GM18858 (cell line): ENCODE measurements at regions not wholly inside any gene's neighbourhood (a gene's known extent, or its start where the extent isn't known, plus 50 kb on each side); places are given as distances from the start of the nearest gene placed in this dataset.

Source experiments
- ATAC-seq: cut with Tn5 transposase; IDR thresholded peaks from one replicate; pipeline ENCODE4 v1.9.1; 2021; ENCODE audit not compliant: unreplicated experiment

- no peak for ATAC-seq
Observed at GRCh38 chr2:6641956-6642355, 223.8 kb downstream of the CMPK2 start.

GRCh38 chr2:6644261-6644660 lies 221.4 kb downstream of the CMPK2 start:
- no peak for ATAC-seq

- no peak for ATAC-seq
Observed at GRCh38 chr2:6645004-6645403, 220.7 kb downstream of the CMPK2 start.

GRCh38 chr2:6645672-6646071 lies 220.0 kb downstream of the CMPK2 start:
- ATAC-seq: no peak

GRCh38 chr2:6647046-6647445 lies 218.7 kb downstream of the CMPK2 start:
- ATAC-seq: no peak

GRCh38 chr2:6648596-6649247 lies 217.0 kb downstream of the CMPK2 start:
- no peak for ATAC-seq

- ATAC-seq: no peak
Observed at GRCh38 chr2:6650311-6650710, 215.4 kb downstream of the CMPK2 start.

- no peak for ATAC-seq
Observed at GRCh38 chr2:6652251-6652650, 213.5 kb downstream of the CMPK2 start.

- no peak for ATAC-seq
Observed at GRCh38 chr2:6653281-6653750, 212.4 kb downstream of the CMPK2 start.

- no peak for ATAC-seq
Observed at GRCh38 chr2:6654279-6654678, 211.4 kb downstream of the CMPK2 start.

- no peak for ATAC-seq
Observed at GRCh38 chr2:6656633-6657032, 209.1 kb downstream of the CMPK2 start.

GRCh38 chr2:6657136-6657535 lies 208.6 kb downstream of the CMPK2 start:
- no peak for ATAC-seq

GRCh38 chr2:6657855-6658254 lies 207.9 kb downstream of the CMPK2 start:
- ATAC-seq: peak; percentile 84

- ATAC-seq: no peak
Observed at GRCh38 chr2:6664332-6665061, 201.2 kb downstream of the CMPK2 start.

- ATAC-seq: no peak
Observed at GRCh38 chr2:6665093-6666045, 200.3 kb downstream of the CMPK2 start.

- ATAC-seq: no peak
Observed at GRCh38 chr2:6667326-6667725, 198.4 kb downstream of the CMPK2 start.

- ATAC-seq: no peak
Observed at GRCh38 chr2:6671913-6672312, 193.8 kb downstream of the CMPK2 start.

- no peak for ATAC-seq
Observed at GRCh38 chr2:6674381-6674780, 191.3 kb downstream of the CMPK2 start.

- ATAC-seq: no peak
Observed at GRCh38 chr2:6675791-6676190, 189.9 kb downstream of the CMPK2 start.

GRCh38 chr2:6676241-6676640 lies 189.5 kb downstream of the CMPK2 start:
- no peak for ATAC-seq

GRCh38 chr2:6676776-6677175 lies 188.9 kb downstream of the CMPK2 start:
- no peak for ATAC-seq
